Ovary (tissue), 7 donors: ENCODE measurements at regions not wholly inside any gene's neighbourhood (a gene's known extent, or its start where the extent isn't known, plus 50 kb on each side); places are given as distances from the start of the nearest gene placed in this dataset.
"Not testable (repeated sequence)": the region's sequence is repeated elsewhere in the genome, so short reads cannot be mapped to it uniquely, and the experiment has no call there.

Source experiments
- DNase-seq, 5 donors: peaks; one replicate each; pipeline ENCODE4 v3.0.0-alpha.2; 2019 to 2020
- H3K27ac ChIP-seq, 2 donors: fragments of 200-600 bp; one replicate each; pipeline versions ENCODE4 v1.5.1 to v1.8.0; 2019 to 2022
- H3K27me3 ChIP-seq: fragments of 200-600 bp; one replicate; pipeline ENCODE4 v1.8.0; 2022
- H3K36me3 ChIP-seq: fragments of 200-600 bp; sonication (generic); one replicate; pipeline ENCODE4 v1.5.1; 2019
- H3K4me1 ChIP-seq: one replicate; pipeline ENCODE4 v1.8.1; 2013; ENCODE audit warnings: mild to moderate bottlenecking, moderate library complexity; ENCODE audit not compliant: insufficient read depth
- H3K4me3 ChIP-seq: fragments of 200-600 bp; sonication (generic); one replicate; pipeline ENCODE4 v1.5.1; 2017
- H3K9me3 ChIP-seq, 2 donors: fragments of 200-600 bp in 1 of 2; sonication (generic) in 1 of 2; one replicate each; pipeline versions ENCODE4 v1.5.1 to v1.8.1; 2013 to 2019; ENCODE audit warnings: mild to moderate bottlenecking in 1 of 2, moderate library complexity in 1 of 2
- EP300 ChIP-seq: sonication (generic); formaldehyde crosslinking; IDR thresholded peaks from one replicate; pipeline ENCODE4 v1.6.1; 2017; ENCODE audit warnings: antibody characterized with exemption
- POLR2A ChIP-seq: fragments of 450-650 bp; IDR thresholded peaks from one replicate; pipeline ENCODE4 v1.6.1; 2017; ENCODE audit warnings: antibody characterized with exemption, mild to moderate bottlenecking, moderate library complexity
- WGBS, 3 donors: extraction: QIAGEN DNeasy Blood & Tissue Kit in 1 of 3; methylation state at CpG; one replicate each; pipeline versions ENCODE4 v1.1.5 to v1.1.7; 2013 to 2017; 5-methylcytosine and 5-hydroxymethylcytosine counted together
- intact Hi-C, 4 donors: fragments of 100-400 bp; cut with DNase I; formaldehyde crosslinking; loops; one replicate each; pipeline versions ENCODE4 v1.11.0 to v1.15.1; 2022 to 2023
- TF ChIP-seq, protein P1 (sequence below), 3 donors: fragments of 450-650 bp in 2 of 3; fragments of 200-600 bp in 1 of 3; IDR thresholded peaks; one replicate each; pipeline versions ENCODE4 v1.5.1 to v1.8.0; 2016 to 2022; ENCODE audit warnings: antibody characterized with exemption in 3 of 3, mild to moderate bottlenecking in 1 of 3
- donor health status: DM: no; HTN: no; CAD: no; lungs with moderate emphysema.
- donor health status: DM: no; HTN: no; CAD: no.
- donor health status: Bipolar disorder and iron deficiency.
- donor health status: DM: no; HTN: no; CAD: no.
- donor health status: DM: yes; HTN: yes; CAD: no.

DNA sequence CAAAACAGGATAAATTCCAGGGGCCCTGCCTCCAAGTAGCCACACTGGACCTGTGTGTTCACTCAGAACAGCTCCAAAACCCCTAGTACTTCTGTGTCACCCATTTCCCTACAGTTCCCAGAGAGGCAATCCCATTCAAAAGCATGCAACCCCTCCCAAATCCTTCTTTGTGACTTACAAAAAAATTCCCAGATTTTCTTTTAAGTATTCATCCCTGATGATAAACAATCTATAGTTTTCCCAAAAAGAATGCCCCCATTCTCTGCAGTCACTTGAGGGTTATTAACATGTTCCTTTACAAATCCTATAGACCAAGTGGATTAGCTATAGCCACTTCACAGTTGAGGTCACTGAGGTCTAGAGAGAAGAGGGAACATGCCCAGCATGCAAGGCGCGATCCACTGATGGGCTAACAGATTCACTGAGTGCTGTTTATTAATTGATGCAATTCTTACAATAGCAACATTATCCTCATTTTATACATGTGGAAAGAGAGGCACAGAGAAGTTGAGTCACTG, 85.4 kb downstream of the MYL12B start:
- Histone ChIP-seq H3K27ac (no peak overlapping the region), H3K36me3 (no peaks in the 10 kb centered on the region), H3K4me1 (no peaks in the 10 kb centered on the region), H3K4me3 (no peak overlapping the region), H3K27me3 (no peaks in the 10 kb centered on the region), H3K9me3 (no peaks in the 10 kb centered on the region)
- DNase-seq: no peak
- intact Hi-C loops: no loop called here
- TF ChIP-seq POLR2A: no peak
- 96 to 98% (median 98%) methylated on average over 2 of the region's 2 CpGs for WGBS, 3 donors

DNA sequence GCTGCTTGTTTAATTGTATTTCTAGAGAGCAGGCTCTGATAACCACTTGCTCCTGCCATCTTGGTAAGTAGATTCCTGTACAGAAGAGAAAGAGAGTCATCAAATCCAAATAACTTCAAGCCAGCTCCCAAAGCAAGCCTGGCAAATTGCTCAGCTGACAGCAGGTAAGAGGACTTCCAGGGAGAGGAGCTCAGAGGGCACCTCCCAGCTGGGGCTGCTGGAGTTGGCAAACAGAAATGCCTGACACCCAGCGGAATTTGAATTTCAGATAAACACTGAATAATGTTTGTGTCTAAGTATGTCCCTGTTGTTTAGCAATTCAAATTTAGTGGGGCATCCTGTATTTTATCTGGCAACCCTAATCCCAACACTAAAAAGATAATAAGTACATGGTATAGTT, 86.2 kb downstream of the MYL12B start:
- H3K4me3 ChIP-seq: no peak overlapping the region
- H3K9me3 ChIP-seq: no peaks in the 10 kb centered on the region
- TF ChIP-seq, protein P1, sequence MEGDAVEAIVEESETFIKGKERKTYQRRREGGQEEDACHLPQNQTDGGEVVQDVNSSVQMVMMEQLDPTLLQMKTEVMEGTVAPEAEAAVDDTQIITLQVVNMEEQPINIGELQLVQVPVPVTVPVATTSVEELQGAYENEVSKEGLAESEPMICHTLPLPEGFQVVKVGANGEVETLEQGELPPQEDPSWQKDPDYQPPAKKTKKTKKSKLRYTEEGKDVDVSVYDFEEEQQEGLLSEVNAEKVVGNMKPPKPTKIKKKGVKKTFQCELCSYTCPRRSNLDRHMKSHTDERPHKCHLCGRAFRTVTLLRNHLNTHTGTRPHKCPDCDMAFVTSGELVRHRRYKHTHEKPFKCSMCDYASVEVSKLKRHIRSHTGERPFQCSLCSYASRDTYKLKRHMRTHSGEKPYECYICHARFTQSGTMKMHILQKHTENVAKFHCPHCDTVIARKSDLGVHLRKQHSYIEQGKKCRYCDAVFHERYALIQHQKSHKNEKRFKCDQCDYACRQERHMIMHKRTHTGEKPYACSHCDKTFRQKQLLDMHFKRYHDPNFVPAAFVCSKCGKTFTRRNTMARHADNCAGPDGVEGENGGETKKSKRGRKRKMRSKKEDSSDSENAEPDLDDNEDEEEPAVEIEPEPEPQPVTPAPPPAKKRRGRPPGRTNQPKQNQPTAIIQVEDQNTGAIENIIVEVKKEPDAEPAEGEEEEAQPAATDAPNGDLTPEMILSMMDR (IDR thresholded peaks at IDR 0.05): no peak
- TF ChIP-seq EP300 (no peak), POLR2A (no peak)
- no peaks in the 10 kb centered on the region for H3K36me3 ChIP-seq
- intact Hi-C loops: no loop called here
- no peak overlapping the region for H3K27ac ChIP-seq
- WGBS, 3 donors: 89 to 98% (median 90%) methylated on average over 1 of the region's 1 CpG
- no peak for DNase-seq
- H3K27me3 ChIP-seq: no peaks in the 10 kb centered on the region
- no peaks in the 10 kb centered on the region for H3K4me1 ChIP-seq

DNA sequence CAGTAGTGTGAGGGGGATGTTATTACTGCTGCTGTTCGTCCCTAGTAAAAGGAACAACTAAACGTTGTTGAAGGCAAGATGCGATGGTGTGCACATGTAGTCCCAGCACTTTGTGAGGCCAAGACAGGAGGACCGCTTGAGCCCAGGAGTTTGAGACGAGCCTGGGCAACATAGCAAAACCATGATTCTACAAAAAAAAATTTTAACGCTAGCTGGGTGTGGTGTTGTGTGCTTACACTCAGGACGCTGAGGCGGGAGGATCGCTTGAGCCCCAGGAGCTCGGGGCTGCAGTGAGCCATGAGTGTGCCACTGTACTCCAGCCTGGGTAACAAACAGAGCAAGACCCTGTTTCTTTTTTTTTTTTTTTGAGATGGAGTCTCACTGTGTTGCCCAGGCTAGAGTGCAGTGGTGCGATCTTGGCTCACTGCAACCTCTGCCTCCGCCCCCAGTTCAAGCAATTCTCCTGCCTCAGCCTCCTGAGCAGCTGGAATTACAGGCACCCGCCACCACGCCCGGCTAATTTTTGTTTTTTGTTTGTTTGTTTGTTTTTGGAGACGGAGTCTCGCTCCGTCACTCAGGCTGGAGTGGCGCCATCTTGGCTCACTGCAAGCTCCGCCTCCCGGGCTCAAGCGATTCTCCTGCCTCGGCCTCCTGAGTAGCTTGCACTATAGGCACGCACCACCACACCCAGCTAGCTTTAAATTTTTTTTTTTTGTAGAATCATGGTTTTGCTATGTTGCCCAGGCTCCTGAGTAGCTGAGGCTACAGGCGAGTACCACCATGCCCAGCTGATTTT, 87.3 kb downstream of the MYL12B start:
- DNase-seq, H3K27ac ChIP-seq, H3K27me3 ChIP-seq, H3K9me3 ChIP-seq, intact Hi-C loops, H3K36me3 ChIP-seq, H3K4me1 ChIP-seq, H3K4me3 ChIP-seq: not testable (repeated sequence)
- WGBS, 3 donors: 95 to 97% (median 95%) methylated on average over 25 of the region's 25 CpGs

DNA sequence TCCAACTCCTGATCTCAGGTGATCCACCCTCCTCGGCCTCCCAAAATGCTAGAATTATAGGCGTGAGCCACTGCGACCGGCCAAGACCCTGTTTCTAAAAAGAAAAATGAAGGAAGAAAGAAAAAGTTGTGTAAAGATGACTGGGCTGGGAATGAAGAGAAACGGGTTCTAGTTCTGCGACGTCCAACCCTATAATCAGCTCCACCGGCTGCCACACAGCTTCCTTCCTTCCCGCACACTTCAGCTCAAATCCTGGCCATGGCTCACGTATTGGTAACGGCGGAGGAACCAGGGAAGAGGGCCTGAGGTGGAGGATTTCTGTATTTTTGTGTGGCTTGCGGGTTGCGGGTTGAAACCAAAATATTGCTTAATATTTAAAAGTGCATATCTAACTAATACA, 88.1 kb downstream of the MYL12B start:
- H3K27ac ChIP-seq: no peak overlapping the region
- no peaks in the 10 kb centered on the region for H3K9me3 ChIP-seq

DNA sequence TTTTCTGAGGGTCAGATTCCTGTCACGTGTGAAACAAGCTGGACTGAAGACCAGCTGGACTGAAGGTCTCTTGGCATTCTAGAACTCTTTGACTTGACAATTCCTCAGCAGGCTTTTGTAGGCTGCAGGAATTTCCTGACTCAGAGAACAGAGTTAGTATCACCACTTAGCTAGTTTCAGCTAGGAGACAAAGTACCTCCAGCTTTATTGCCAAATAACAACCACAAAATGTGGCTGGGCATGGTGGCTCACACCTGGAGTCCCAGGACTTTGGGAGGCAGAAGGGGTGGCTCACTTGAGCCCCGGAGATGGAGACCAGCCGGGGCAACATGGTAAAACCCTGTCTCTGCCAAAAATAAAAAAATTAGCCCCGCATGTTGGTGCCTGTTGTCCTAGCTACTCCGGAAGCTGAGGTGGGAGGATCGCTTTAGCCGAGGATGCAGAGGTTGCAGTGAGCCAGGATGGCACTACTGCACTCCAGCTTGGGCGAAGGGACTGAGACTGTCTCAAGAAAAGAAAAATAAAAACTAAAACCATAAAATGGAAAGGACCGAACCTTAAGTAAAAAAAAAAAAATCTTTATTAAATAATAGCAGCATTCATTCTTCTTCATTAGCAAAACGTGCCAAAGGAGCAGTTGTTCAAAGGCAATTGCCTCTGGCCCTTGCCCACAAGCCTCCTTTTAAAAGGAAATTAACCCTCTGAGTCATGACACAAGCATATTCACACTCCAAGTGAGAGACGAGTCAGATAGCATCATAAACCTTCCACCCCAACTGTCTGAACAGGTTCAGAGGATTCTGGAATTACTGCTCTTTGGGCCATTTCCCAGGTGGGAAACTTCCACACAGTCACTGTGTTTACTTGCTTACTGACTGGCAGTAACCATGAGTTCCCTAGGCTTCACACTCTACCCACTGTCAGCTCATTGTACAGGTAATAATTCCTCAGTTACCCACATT, 88.9 kb downstream of the MYL12B start:
- intact Hi-C loops: no loop called here
- WGBS, 3 donors: 55 to 64% (median 60%) methylated on average over 11 of the region's 11 CpGs
- DNase-seq: no peak
- Histone ChIP-seq H3K4me1 (no peaks in the 10 kb centered on the region), H3K27ac (no peak overlapping the region), H3K27me3 (no peaks in the 10 kb centered on the region), H3K36me3 (no peaks in the 10 kb centered on the region), H3K9me3 (no peaks in the 10 kb centered on the region), H3K4me3 (no peak overlapping the region)
- no peak for TF ChIP-seq POLR2A
- no peak for TF ChIP-seq EP300
- TF ChIP-seq, protein P1 (IDR thresholded peaks at IDR 0.05): no peak

More for the DNA sequence above, 88.1 kb downstream of the MYL12B start:
- Histone ChIP-seq H3K36me3 (no peaks in the 10 kb centered on the region), H3K27me3 (no peaks in the 10 kb centered on the region), H3K4me1 (no peaks in the 10 kb centered on the region), H3K4me3 (no peak overlapping the region)
- TF ChIP-seq POLR2A: no peak
- 91 to 95% (median 94%) methylated on average over 14 of the region's 14 CpGs for WGBS, 3 donors
- intact Hi-C loops: no loop called here
- DNase-seq: no peak
